Kidney (tissue), 13 donors: ENCODE measurements at regions not wholly inside any gene's neighbourhood (a gene's known extent, or its start where the extent isn't known, plus 50 kb on each side); places are given as distances from the start of the nearest gene placed in this dataset.

ENCODE experiments used
- DNase-seq, 5 donors: peaks; one replicate each; pipeline ENCODE4 v3.0.0-alpha.2; 2013 to 2020
- FAIRE-seq: peaks from 2 replicates; lab custom pipeline; 2012; peaks lifted over from hg19 to GRCh38; lab: Jason Lieb, UNC
- H3K27ac ChIP-seq, 2 donors: one replicate each; pipeline ENCODE4 v1.7.0; 2013; ENCODE audit warnings: low read depth in 2 of 2, low read length in 2 of 2, inconsistent platforms in 1 of 2
- H3K27me3 ChIP-seq: one replicate; pipeline ENCODE4 v1.7.1; 2013; ENCODE audit warnings: low read length, inconsistent platforms; ENCODE audit not compliant: control insufficient read depth, insufficient read depth
- H3K36me3 ChIP-seq, 3 donors: one replicate each; pipeline versions ENCODE4 v1.7.0 to v1.7.1; 2013; ENCODE audit warnings: low read length in 3 of 3, control low read depth in 1 of 3, inconsistent platforms in 1 of 3; ENCODE audit not compliant: insufficient read depth in 3 of 3, control insufficient read depth in 2 of 3
- H3K4me1 ChIP-seq, 3 donors: one replicate each; pipeline versions ENCODE4 v1.7.0 to v1.7.1; 2013; ENCODE audit warnings: low read length in 3 of 3, inconsistent platforms in 1 of 3, low read depth in 1 of 3; ENCODE audit not compliant: control insufficient read depth in 2 of 3, insufficient read depth in 2 of 3
- H3K4me3 ChIP-seq, 3 donors: one replicate each; pipeline versions ENCODE4 v1.7.0 to v1.8.1; 2013; ENCODE audit warnings: low read length in 3 of 3, control low read depth in 1 of 3, inconsistent platforms in 1 of 3
- H3K9ac ChIP-seq, 3 donors: one replicate each; pipeline versions ENCODE4 v1.7.0 to v1.7.1; 2013; ENCODE audit warnings: low read length in 3 of 3, control low read depth in 1 of 3, inconsistent platforms in 1 of 3
- H3K9me3 ChIP-seq, 3 donors: one replicate each; pipeline versions ENCODE4 v1.7.0 to v1.7.1; 2013; ENCODE audit warnings: low read length in 3 of 3, control low read depth in 1 of 3, inconsistent platforms in 1 of 3; ENCODE audit not compliant: control insufficient read depth in 2 of 3, insufficient read depth in 1 of 3
- CTCF ChIP-seq: IDR thresholded peaks from 3 replicates; pipeline ENCODE4 v1.5.1; 2012; ENCODE audit warnings: mild to moderate bottlenecking, moderate library complexity, borderline replicate concordance; ENCODE audit not compliant: insufficient read depth; ENCODE audit errors: extremely low read depth
- intact Hi-C: fragments of 100-400 bp; cut with DNase I; formaldehyde crosslinking; loops from one replicate; pipeline ENCODE4 v1.11.1; 2022
- donor health status: control.
- donor health status: control.
- donor health status: control.
- donor health status: control.
- donor health status: control.
- donor health status: DM: yes; HTN: yes; CAD: no.
- donor health status: Normal renal cell carcinoma (clear cell type).

GRCh38 chr2:236951830-236952475 is 133.7 kb upstream of the COPS8 start:
- TF ChIP-seq CTCF = no peak
- H3K27ac ChIP-seq = no peak overlapping the region
- DNase-seq = peak in 1 of 5 donors; percentile 1
- FAIRE-seq = no peak
- H3K4me1 ChIP-seq = no peaks in the 10 kb centered on the region
- H3K9ac ChIP-seq = no peak overlapping the region
- no peak overlapping the region for H3K4me3 ChIP-seq
- no peaks in the 10 kb centered on the region for H3K36me3 ChIP-seq
- no peaks in the 10 kb centered on the region for H3K27me3 ChIP-seq
- no peaks in the 10 kb centered on the region for H3K9me3 ChIP-seq
- intact Hi-C loops = no loop called here

- Histone ChIP-seq H3K36me3 (no peaks in the 10 kb centered on the region), H3K9ac (no peak overlapping the region), H3K9me3 (no peaks in the 10 kb centered on the region), H3K27me3 (no peaks in the 10 kb centered on the region), H3K4me3 (no peak overlapping the region), H3K27ac (no peak overlapping the region), H3K4me1 (no peaks in the 10 kb centered on the region)
- DNase-seq = no peak
- no peak for FAIRE-seq
- no peak for TF ChIP-seq CTCF
- intact Hi-C loops = no loop called here
Observed at GRCh38 chr2:236954641-236955040, 131.0 kb upstream of the COPS8 start.

GRCh38 chr2:236955521-236956030 is 130.1 kb upstream of the COPS8 start:
- no peak overlapping the region for H3K9ac ChIP-seq
- H3K4me1 ChIP-seq = no peaks in the 10 kb centered on the region
- no peak overlapping the region for H3K27ac ChIP-seq
- no peaks in the 10 kb centered on the region for H3K9me3 ChIP-seq
- FAIRE-seq (no peak), DNase-seq (no peak)
- no peaks in the 10 kb centered on the region for H3K36me3 ChIP-seq
- no peaks in the 10 kb centered on the region for H3K27me3 ChIP-seq
- H3K4me3 ChIP-seq = no peak overlapping the region
- no peak for TF ChIP-seq CTCF
- intact Hi-C loops = no loop called here
